T-helper 1 cell treated with Interleukin-12 subunit alpha and Interleukin-12 subunit beta and Interleukin-4 antibody, amounts not matched to agents 30 ng/mL and 1 ng/mL, for 36 hours (primary cell): ENCODE measurements at regions not wholly inside any gene's neighbourhood (a gene's known extent, or its start where the extent isn't known, plus 50 kb on each side); places are given as distances from the start of the nearest gene placed in this dataset.
"Not testable (repeated sequence)": the region's sequence is repeated elsewhere in the genome, so short reads cannot be mapped to it uniquely, and the experiment has no call there.

ENCODE experiments used
- intact Hi-C: fragments of 100-400 bp; cut with micrococcal nuclease; formaldehyde crosslinking; loops from one replicate; pipeline ENCODE4 v1.15.1; 2024

- intact Hi-C loops: no loop called here
Measured at GRCh38 chr4:171353535-171353934, 459.7 kb upstream of the GALNTL6 start.

GRCh38 chr4:171348090-171348489 is 465.1 kb upstream of the GALNTL6 start:
- intact Hi-C loops: no loop called here

DNA sequence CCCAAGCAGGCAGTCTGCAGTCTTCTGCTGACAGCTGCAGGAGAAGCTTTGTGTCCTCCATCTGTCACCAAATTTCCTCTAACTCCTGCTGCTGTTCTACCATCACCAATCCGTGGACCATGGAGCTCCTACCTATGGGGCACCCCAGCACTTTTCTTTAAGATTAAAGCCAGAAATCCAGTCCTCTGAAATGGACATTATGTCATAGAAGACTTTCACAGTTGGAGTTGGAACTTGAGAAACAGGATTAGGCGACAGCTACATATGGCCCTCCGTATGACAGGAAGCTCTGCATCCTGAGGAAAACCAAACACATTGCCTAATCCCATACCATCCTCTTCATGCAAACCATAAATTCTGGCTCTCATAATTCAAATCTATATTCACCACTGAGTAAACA is 470.6 kb upstream of the GALNTL6 start:
- intact Hi-C loops: no loop called here

GRCh38 chr4:171340258-171340657 is 472.9 kb upstream of the GALNTL6 start:
- intact Hi-C loops: no loop called here

DNA sequence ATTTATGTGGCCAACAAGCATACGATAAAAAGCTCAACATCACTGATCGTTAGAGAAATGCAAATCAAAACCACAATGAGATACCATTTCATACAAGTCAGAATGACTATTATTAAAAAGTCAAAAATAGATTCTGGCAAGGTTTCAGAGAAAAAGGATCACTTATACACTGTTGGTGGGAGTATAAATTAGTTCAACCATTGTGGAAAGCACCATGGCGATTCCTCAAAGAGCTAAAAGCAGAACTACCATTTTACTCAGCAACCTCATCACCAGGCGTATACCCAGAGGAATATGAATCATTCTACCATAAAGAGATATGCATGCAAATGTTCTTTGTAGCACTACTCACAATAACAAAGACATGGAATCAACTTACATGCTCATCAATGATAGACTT is 478.7 kb upstream of the GALNTL6 start:
- intact Hi-C loops: no loop called here

- intact Hi-C loops: no loop called here
Measured at GRCh38 chr4:171308661-171309060, 504.5 kb upstream of the GALNTL6 start.

DNA sequence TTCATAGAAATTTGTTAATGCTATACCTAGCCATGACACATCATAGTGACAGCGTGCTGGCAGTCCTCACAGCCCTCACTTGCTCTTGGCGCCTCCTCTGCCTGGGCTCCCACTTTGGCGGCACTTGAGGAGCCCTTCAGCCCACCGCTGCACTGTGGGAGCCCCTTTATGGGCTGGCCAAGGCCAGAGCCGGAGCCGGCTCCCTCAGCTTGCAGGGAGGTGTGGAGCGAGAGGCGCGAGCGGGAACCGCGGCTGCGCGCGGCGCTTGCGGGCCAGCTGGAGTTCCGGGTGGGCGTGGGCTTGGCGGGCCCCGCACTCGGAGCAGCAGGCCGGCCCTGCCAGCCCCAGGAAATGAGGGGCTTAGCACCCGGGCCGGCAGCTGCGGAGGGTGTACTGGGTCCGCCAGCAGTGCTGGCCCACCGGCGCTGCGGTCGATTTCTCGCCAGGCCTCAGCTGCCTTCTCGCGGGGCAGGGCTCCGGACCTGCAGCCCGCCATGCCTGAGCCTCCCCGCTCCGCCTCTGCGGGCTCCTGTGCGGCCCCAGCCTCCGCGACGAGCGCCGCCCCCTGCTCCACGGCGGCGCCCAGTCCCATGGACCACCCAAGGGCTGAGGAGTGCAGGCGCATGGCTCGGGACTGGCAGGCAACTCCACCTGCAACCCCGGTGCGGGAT is 515.0 kb upstream of the GALNTL6 start:
- intact Hi-C loops: not testable (repeated sequence)

- intact Hi-C loops: no loop called here
Measured at GRCh38 chr4:171288816-171289432, 524.3 kb upstream of the GALNTL6 start.

DNA sequence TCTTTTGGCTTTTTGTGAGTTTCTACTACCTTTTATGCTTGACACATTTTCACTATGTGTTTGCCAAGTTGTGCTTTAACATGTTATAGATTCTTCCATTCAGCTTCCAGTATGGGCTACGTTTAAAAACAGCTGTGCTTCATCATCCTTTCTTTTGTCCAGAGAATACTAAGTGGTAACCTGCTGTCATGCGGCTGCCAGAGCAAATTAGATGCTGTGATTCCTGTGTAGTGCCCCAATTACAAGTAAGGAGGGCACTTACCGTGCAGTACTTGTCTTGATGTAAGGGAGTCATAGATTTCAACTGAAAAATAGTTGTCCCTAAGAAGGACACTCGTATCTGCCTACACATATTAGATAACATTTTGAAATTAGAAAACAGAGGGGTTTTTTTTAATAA is 531.8 kb upstream of the GALNTL6 start:
- intact Hi-C loops: no loop called here

GRCh38 chr4:171279131-171279530 is 534.1 kb upstream of the GALNTL6 start:
- intact Hi-C loops: no loop called here

DNA sequence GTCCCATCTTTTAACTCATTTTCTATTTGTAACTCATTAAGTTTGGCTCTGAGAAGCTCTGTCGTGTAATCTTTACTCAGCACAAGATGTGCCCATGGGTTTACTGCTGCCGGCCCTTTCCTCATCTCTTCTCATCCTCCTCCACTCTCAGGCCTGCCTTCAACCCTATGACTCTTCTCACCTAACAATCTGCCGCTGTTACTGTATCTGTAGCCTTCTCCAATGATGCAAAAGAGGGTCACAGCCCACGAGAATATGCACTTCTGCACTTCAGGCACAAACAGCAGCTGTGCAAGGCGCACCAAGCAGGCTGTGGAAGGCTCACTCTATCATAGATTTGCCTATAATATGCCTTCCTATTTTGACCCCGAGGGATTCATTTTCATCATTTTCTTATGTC is 546.5 kb upstream of the GALNTL6 start:
- intact Hi-C loops: no loop called here

- intact Hi-C loops: no loop called here
Measured at GRCh38 chr4:171265190-171265818, 547.9 kb upstream of the GALNTL6 start.

- intact Hi-C loops: no loop called here
Measured at GRCh38 chr4:171256223-171256622, 557.0 kb upstream of the GALNTL6 start.

- intact Hi-C loops: no loop called here
Measured at GRCh38 chr4:171246948-171247347, 566.3 kb upstream of the GALNTL6 start.

DNA sequence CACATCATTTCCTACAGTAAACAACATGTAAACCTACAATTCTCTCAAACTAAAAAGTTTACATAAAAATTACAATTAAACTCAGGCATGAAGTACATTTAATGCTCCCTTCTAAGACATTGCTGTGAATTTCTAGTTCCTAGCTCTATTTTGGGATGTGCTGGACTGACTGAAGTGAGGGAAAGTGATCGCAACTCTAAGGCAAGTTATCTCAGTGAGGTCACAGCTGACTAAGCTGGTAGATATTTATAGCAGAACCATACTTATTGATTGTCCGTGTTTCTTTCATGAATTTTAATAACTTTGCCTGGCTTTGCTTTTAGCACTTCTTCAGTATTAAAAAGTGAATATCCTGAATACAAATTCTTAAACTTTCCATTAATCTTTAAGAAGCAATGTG is 570.4 kb upstream of the GALNTL6 start:
- intact Hi-C loops: no loop called here

- intact Hi-C loops: no loop called here
Measured at GRCh38 chr4:171239196-171239595, 574.0 kb upstream of the GALNTL6 start.

- intact Hi-C loops: no loop called here
Measured at GRCh38 chr4:171235521-171235920, 577.7 kb upstream of the GALNTL6 start.

- intact Hi-C loops: not testable (repeated sequence)
Measured at GRCh38 chr4:171229354-171229753, 583.9 kb upstream of the GALNTL6 start.

- intact Hi-C loops: no loop called here
Measured at GRCh38 chr4:171221181-171221580, 592.0 kb upstream of the GALNTL6 start.

DNA sequence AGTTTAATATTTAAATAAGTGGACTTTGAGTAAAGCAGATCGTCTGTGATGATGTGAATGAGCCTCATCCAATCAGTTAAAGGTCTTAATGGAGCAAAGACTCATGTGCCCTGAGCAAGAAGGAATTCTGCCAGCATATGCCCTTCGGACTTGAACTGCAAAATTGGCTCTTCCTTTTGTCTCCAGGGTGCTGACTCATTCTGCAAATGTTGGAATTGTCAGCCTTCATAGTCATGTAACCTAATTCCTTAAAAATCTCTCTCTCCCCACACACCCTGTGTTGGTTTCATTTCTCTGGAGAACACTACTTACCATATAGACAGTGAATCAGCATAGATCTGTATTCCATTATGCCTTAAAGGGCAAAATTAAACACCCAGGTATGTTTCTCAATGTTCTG is 609.8 kb upstream of the GALNTL6 start:
- intact Hi-C loops: no loop called here

GRCh38 chr4:171202908-171203307 is 610.3 kb upstream of the GALNTL6 start:
- intact Hi-C loops: no loop called here

- intact Hi-C loops: no loop called here
Measured at GRCh38 chr4:171186700-171187099, 626.5 kb upstream of the GALNTL6 start.

DNA sequence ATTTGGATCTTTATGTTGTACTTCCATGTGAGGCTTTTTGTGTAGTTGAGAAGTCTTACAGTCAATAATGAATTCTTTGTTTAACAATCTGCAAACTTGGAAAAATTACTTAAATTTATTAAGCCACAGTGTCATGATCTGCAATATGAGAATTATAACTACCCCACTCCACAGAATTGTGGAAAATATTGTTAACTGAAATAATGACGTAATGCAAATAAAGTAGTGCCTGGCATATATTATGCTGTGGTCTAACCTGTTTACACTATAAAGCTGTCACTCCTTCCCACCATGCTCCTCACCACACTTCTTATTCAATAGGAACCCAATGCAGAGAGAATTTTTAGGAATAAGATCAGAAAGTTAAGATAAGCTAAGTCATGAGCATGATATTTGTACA is 632.1 kb upstream of the GALNTL6 start:
- intact Hi-C loops: no loop called here
